SK-N-SH treated with all-trans-retinoic acid at 6 μM for 48 hours (cell line): ENCODE measurements at regions not wholly inside any gene's neighbourhood (a gene's known extent, or its start where the extent isn't known, plus 50 kb on each side); places are given as distances from the start of the nearest gene placed in this dataset.
"Not testable (repeated sequence)": the region's sequence is repeated elsewhere in the genome, so short reads cannot be mapped to it uniquely, and the experiment has no call there.

Source experiments
- ATAC-seq: fragments of 200-7000 bp; cut with Tn5 transposase; 3 replicates; pipeline ENCODE4 v1.9.1; 2020; ENCODE audit warnings: mild to moderate bottlenecking, moderate library complexity
- BACH2 ChIP-seq: fragments of 250-450 bp; sonication (Bioruptor Pico); IDR thresholded peaks from 2 replicates; pipeline ENCODE4 v1.9.0; 2021; ENCODE audit warnings: mild to moderate bottlenecking, borderline replicate concordance
- CREB5 ChIP-seq: fragments of 250-450 bp; sonication (Bioruptor Pico); IDR thresholded peaks from 2 replicates; pipeline ENCODE4 v1.5.1; 2020; ENCODE audit warnings: low read depth, mild to moderate bottlenecking, moderate library complexity
- CSRNP3 ChIP-seq: fragments of 250-450 bp; sonication (Bioruptor Pico); IDR thresholded peaks from 2 replicates; pipeline ENCODE4 v1.5.1; 2021; ENCODE audit warnings: mild to moderate bottlenecking, moderate library complexity
- ESRRG ChIP-seq: fragments of 250-450 bp; sonication (Bioruptor Pico); IDR thresholded peaks from 2 replicates; pipeline ENCODE4 v1.6.1; 2021; ENCODE audit warnings: mild to moderate bottlenecking
- GLIS3 ChIP-seq: fragments of 250-450 bp; sonication (Bioruptor Pico); IDR thresholded peaks from 2 replicates; pipeline ENCODE4 v1.5.0; 2020; ENCODE audit warnings: mild to moderate bottlenecking, moderate library complexity
- OSR1 ChIP-seq: fragments of 250-450 bp; sonication (Bioruptor Pico); IDR thresholded peaks from 2 replicates; pipeline ENCODE4 v1.8.0; 2022; ENCODE audit warnings: moderate library complexity, mild to moderate bottlenecking, inconsistent platforms
- PATZ1 ChIP-seq: fragments of 250-450 bp; sonication (Bioruptor Pico); IDR thresholded peaks from 2 replicates; pipeline ENCODE4 v1.8.0; 2020; ENCODE audit warnings: mild to moderate bottlenecking, moderate library complexity, borderline replicate concordance
- POU6F1 ChIP-seq: fragments of 250-450 bp; sonication (Bioruptor Pico); IDR thresholded peaks from 2 replicates; pipeline ENCODE4 v1.8.0; 2021; ENCODE audit warnings: low read depth, mild to moderate bottlenecking, moderate library complexity, borderline replicate concordance
- PPARA ChIP-seq: fragments of 250-450 bp; sonication (Bioruptor Pico); IDR thresholded peaks from 2 replicates; pipeline ENCODE4 v1.5.0; 2020; ENCODE audit warnings: mild to moderate bottlenecking, borderline replicate concordance
- RARB ChIP-seq: fragments of 250-450 bp; sonication (Bioruptor Pico); IDR thresholded peaks from 2 replicates; pipeline ENCODE4 v1.8.0; 2021; ENCODE audit warnings: mild to moderate bottlenecking, moderate library complexity
- SNAI2 ChIP-seq: fragments of 250-450 bp; sonication (Bioruptor Pico); IDR thresholded peaks from 2 replicates; pipeline ENCODE4 v1.5.0; 2020; ENCODE audit warnings: mild to moderate bottlenecking, moderate library complexity
- TCF4 ChIP-seq: fragments of 250-450 bp; sonication (Bioruptor Pico); IDR thresholded peaks from 2 replicates; pipeline ENCODE4 v1.8.0; 2021; ENCODE audit warnings: mild to moderate bottlenecking, moderate library complexity, borderline replicate concordance
- TOX ChIP-seq: fragments of 250-450 bp; sonication (Bioruptor Pico); IDR thresholded peaks from 2 replicates; pipeline ENCODE4 v1.8.0; 2021; ENCODE audit warnings: mild to moderate bottlenecking, moderate library complexity, borderline replicate concordance
- TSHZ2 ChIP-seq: fragments of 250-450 bp; sonication (Bioruptor Pico); IDR thresholded peaks from 2 replicates; pipeline ENCODE4 v1.5.0; 2020; ENCODE audit warnings: mild to moderate bottlenecking, moderate library complexity
- ZC3H10 ChIP-seq: fragments of 250-450 bp; sonication (Bioruptor Pico); IDR thresholded peaks from 2 replicates; pipeline ENCODE4 v1.5.1; 2021; ENCODE audit warnings: mild to moderate bottlenecking, moderate library complexity
- ZFP3 ChIP-seq: fragments of 250-450 bp; sonication (Bioruptor Pico); IDR thresholded peaks from 2 replicates; pipeline ENCODE4 v1.5.0; 2020; ENCODE audit warnings: mild to moderate bottlenecking, moderate library complexity
- ZFP30 ChIP-seq: fragments of 450-650 bp; formaldehyde crosslinking; IDR thresholded peaks from 2 replicates; pipeline ENCODE4 v1.5.0; 2022; ENCODE audit warnings: mild to moderate bottlenecking, moderate library complexity
- ZNF565 ChIP-seq: fragments of 450-650 bp; formaldehyde crosslinking; conservative IDR thresholded peaks from 2 replicates; pipeline ENCODE4 v1.5.0; 2020; ENCODE audit warnings: low read depth, mild to moderate bottlenecking, moderate library complexity
- ZNF70 ChIP-seq: fragments of 450-650 bp; formaldehyde crosslinking; IDR thresholded peaks from 2 replicates; pipeline ENCODE4 v1.5.0; 2020; ENCODE audit warnings: mild to moderate bottlenecking, moderate library complexity
- ZNF8 ChIP-seq: fragments of 450-650 bp; formaldehyde crosslinking; IDR thresholded peaks from 2 replicates; pipeline ENCODE4 v1.5.0; 2020; ENCODE audit warnings: mild to moderate bottlenecking, moderate library complexity

- ATAC-seq, result no peak
- no peak for TF ChIP-seq ZNF8 (CRISPR knock-in tag)
- no peak for TF ChIP-seq OSR1 (CRISPR knock-in tag)
- no peak for TF ChIP-seq TCF4 (CRISPR knock-in tag)
- no peak for TF ChIP-seq PATZ1 (CRISPR knock-in tag)
- no peak for TF ChIP-seq CREB5 (CRISPR knock-in tag)
- TF ChIP-seq ESRRG, result no peak
- no peak for TF ChIP-seq RARB (CRISPR knock-in tag)
- no peak for TF ChIP-seq ZFP3
- TF ChIP-seq GLIS3 (CRISPR knock-in tag), result no peak
- TF ChIP-seq TOX (CRISPR knock-in tag), result no peak
- TF ChIP-seq TSHZ2, result no peak
- TF ChIP-seq ZFP30 (CRISPR knock-in tag), result no peak
- TF ChIP-seq ZNF70 (CRISPR knock-in tag), result no peak
- TF ChIP-seq CSRNP3, result no peak
- no peak for TF ChIP-seq ZNF565 (CRISPR knock-in tag)
- no peak for TF ChIP-seq ZC3H10 (CRISPR knock-in tag)
- TF ChIP-seq PPARA (CRISPR knock-in tag), result no peak
- no peak for TF ChIP-seq BACH2 (CRISPR knock-in tag)
Observed at GRCh38 chr4:72661830-72662229, 92.8 kb upstream of the ADAMTS3 start.

GRCh38 chr4:72641611-72642010, 72.6 kb upstream of the ADAMTS3 start:
- ATAC-seq, result no peak
- no peak for TF ChIP-seq POU6F1
- no peak for TF ChIP-seq SNAI2 (CRISPR knock-in tag)
- no peak for TF ChIP-seq PATZ1 (CRISPR knock-in tag)
- no peak for TF ChIP-seq ZC3H10 (CRISPR knock-in tag)
- no peak for TF ChIP-seq ZNF70 (CRISPR knock-in tag)

GRCh38 chr4:72636866-72637265, 67.8 kb upstream of the ADAMTS3 start:
- not testable (repeated sequence) for ATAC-seq

GRCh38 chr4:72635931-72636330, 66.9 kb upstream of the ADAMTS3 start:
- ATAC-seq, result not testable (repeated sequence)

- ATAC-seq, result not testable (repeated sequence)
Observed at GRCh38 chr4:72632253-72632652, 63.2 kb upstream of the ADAMTS3 start.
